BLaER1 treated with 17β-estradiol and CSF1 and Interleukin-3, amounts not matched to agents 10 nM and 100 nM (cell line): ENCODE measurements at regions not wholly inside any gene's neighbourhood (a gene's known extent, or its start where the extent isn't known, plus 50 kb on each side); places are given as distances from the start of the nearest gene placed in this dataset.
A peak's percentile ranks its signal among the peaks of the same experiment; 100 is the strongest.
"Not testable (repeated sequence)": the region's sequence is repeated elsewhere in the genome, so short reads cannot be mapped to it uniquely, and the experiment has no call there.

ENCODE experiments used
- H3K27ac ChIP-seq, 11 experiments: shearing (Covaris generic); formaldehyde crosslinking; 2 replicates each; pipeline ENCODE4 v1.8.1; 2022
- H3K27me3 ChIP-seq, 11 experiments: shearing (Covaris generic); formaldehyde crosslinking; 2 replicates each; pipeline ENCODE4 v1.8.1; 2022
- H3K36me3 ChIP-seq, 11 experiments: shearing (Covaris generic); formaldehyde crosslinking; 2 replicates each; pipeline ENCODE4 v1.8.1; 2022
- H3K4me1 ChIP-seq, 10 experiments: shearing (Covaris generic); formaldehyde crosslinking; 2 replicates each; pipeline ENCODE4 v1.8.1; 2022
- H3K4me2 ChIP-seq, 11 experiments: shearing (Covaris generic); formaldehyde crosslinking; 2 replicates each; pipeline ENCODE4 v1.8.1; 2022
- H3K4me3 ChIP-seq, 10 experiments: shearing (Covaris generic); formaldehyde crosslinking; 2 replicates each; pipeline ENCODE4 v1.8.1; 2022
- H3K9ac ChIP-seq, 11 experiments: shearing (Covaris generic); formaldehyde crosslinking; 2 replicates each; pipeline ENCODE4 v1.8.1; 2022
- H3K9me3 ChIP-seq, 11 experiments: shearing (Covaris generic); formaldehyde crosslinking; replicated peaks in 1 of 11; 2 replicates each; pipeline ENCODE4 v1.8.1; 2022
- H4K20me1 ChIP-seq, 11 experiments: shearing (Covaris generic); formaldehyde crosslinking; 2 replicates each; pipeline ENCODE4 v1.8.1; 2022
- Cebpa-rat ChIP-seq, 11 experiments: shearing (Covaris generic); IDR thresholded peaks; 2 replicates each; pipeline ENCODE4 v1.8.1; 2022

- Histone ChIP-seq H3K4me2 (0 out of 22 replicates have a peak overlapping the region, but pooled peaks of 1 of the 11 experiments have one; percentile 10), H3K4me1 (peaks cover 0 to 18% (median 11%) of the 10 kb centered on the region in 10 experiments; a peak in 14 of 20 replicates), H3K4me3 (no peak overlapping the region), H3K9me3 (peaks cover 15 to 34% (median 24%) of the 10 kb centered on the region in 11 experiments), H4K20me1 (no peaks in the 10 kb centered on the region), H3K9ac (no peak overlapping the region), H3K27me3 (no peaks in the 10 kb centered on the region), H3K27ac (no peak overlapping the region), H3K36me3 (0 out of 22 replicates have a peak, but pooled peaks cover 0 to 1% (median 0%) of the 10 kb centered on the region in 11 experiments)
- no peak for TF ChIP-seq Cebpa-rat (IDR thresholded peaks at IDR 0.05)
These were observed 140.8 kb upstream of the ZNF608 start for GRCh38 chr5:124887223-124887622.

DNA sequence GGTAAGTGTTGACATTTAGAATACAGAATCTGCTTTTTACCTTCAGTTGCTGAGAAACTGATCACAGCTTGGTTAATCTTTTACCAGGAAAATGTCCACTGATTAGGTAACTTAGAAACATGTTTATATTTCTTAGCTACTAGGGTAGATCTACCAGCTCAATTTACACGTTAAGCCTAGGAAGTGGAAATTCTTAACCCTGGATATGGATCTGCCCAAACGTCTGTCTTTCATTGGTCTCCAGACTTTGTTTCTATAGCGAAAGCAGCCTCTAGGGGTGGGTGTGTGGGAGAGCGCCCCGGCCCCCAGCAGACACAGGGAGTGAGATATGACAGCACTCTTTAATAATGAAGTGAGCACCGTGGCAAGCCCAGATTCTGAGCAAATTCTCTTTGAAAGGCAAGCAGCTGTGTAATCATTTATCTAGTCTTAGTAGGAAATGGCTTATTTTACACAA is 141.6 kb upstream of the ZNF608 start:
- no peaks in the 10 kb centered on the region for H3K27me3 ChIP-seq
- no peak for TF ChIP-seq Cebpa-rat (IDR thresholded peaks at IDR 0.05)
- no peak overlapping the region for H3K9ac ChIP-seq
- H3K36me3 ChIP-seq: peaks cover 0 to 8% (median 0%) of the 10 kb centered on the region in 11 experiments; a peak in 1 of 22 replicates
- H3K4me2 ChIP-seq: peak overlapping the region in 3 of 11 experiments; percentile 1 to 25 (median 8); a peak in 1 of 22 replicates
- peaks cover 0 to 18% (median 11%) of the 10 kb centered on the region in 10 experiments; a peak in 14 of 20 replicates for H3K4me1 ChIP-seq
- H3K27ac ChIP-seq: no peak overlapping the region
- no peaks in the 10 kb centered on the region for H4K20me1 ChIP-seq
- no peak overlapping the region for H3K4me3 ChIP-seq
- H3K9me3 ChIP-seq: peaks cover 24 to 42% (median 32%) of the 10 kb centered on the region in 11 experiments

DNA sequence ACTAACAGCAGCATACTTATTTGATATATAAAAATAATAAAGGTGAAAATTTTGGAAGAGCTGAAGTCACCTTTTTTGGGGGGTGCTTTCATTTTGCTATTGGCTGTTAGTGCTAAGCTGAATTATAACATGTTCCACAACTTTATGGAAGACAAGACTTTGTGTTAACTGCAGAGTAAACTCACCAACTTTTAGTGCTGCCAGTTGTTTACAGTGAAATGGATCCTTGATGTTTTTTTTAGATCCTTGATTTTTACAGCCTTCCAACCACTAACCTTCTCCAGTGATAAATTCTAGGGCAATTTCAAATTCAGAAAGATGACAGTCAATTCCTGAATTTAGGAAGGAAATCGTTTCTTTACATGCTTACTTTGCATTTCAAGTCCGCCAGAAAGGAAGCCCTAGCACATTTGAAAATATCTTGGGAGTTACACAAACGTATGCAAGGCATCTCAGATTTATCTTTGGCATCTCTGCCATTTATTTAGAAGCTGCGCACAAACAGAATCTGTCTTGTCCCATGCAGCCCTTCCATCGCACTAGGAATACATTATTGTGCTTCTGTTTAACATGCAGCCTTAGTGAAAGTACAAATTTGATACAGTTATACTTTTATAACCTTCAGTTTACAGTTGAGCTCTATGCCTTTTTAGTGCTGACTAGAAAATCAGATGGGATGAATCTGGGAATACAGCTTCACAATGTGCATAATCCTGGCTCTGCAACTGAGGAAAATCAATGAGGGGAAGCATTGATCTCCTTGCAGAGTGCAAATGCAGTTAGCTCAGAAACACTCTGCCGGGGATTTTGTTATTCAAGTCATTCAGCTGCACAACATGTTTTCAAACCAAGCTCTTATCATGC is 142.4 kb upstream of the ZNF608 start:
- Histone ChIP-seq H3K9ac (no peak overlapping the region), H3K9me3 (peaks cover 28 to 49% (median 40%) of the 10 kb centered on the region in 11 experiments), H3K4me3 (no peak overlapping the region), H3K27ac (no peak overlapping the region), H3K4me1 (peaks cover 0 to 18% (median 11%) of the 10 kb centered on the region in 10 experiments; a peak in 14 of 20 replicates), H3K36me3 (peaks cover 0 to 8% (median 0%) of the 10 kb centered on the region in 11 experiments; a peak in 2 of 22 replicates), H4K20me1 (no peaks in the 10 kb centered on the region), H3K4me2 (peak overlapping the region in 10 of 11 experiments; percentile 1 to 41 (median 18); a peak in 10 of 22 replicates), H3K27me3 (no peaks in the 10 kb centered on the region)
- TF ChIP-seq Cebpa-rat (IDR thresholded peaks at IDR 0.05): no peak

DNA sequence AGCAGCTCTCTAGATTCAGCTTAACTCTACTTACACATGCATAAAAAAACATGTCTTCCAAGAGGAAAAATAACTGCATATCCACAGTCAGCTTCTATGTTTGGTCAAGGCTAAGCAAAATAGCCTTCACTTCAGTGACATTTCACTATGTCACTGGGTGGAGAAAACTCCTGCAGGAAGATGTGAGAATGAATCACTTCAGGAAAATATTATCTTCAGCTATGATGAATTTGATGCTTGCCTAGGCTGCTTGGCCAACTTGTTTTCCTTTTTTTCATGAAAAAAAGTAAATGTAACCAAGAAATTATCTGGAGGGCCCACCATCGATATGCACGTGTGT is 143.0 kb upstream of the ZNF608 start:
- Histone ChIP-seq H3K27me3 (no peaks in the 10 kb centered on the region), H3K4me3 (no peak overlapping the region), H3K36me3 (peaks cover 0 to 8% (median 0%) of the 10 kb centered on the region in 11 experiments; a peak in 2 of 22 replicates), H3K9ac (no peak overlapping the region), H3K4me2 (peak overlapping the region in 5 of 11 experiments; percentile 1 to 41 (median 34); a peak in 5 of 22 replicates), H3K4me1 (peaks cover 0 to 18% (median 11%) of the 10 kb centered on the region in 10 experiments; a peak in 14 of 20 replicates), H3K27ac (no peak overlapping the region), H4K20me1 (no peaks in the 10 kb centered on the region), H3K9me3 (peaks cover 28 to 55% (median 43%) of the 10 kb centered on the region in 11 experiments)
- TF ChIP-seq Cebpa-rat (IDR thresholded peaks at IDR 0.05): no peak

GRCh38 chr5:124889850-124890249 is 143.4 kb upstream of the ZNF608 start:
- TF ChIP-seq Cebpa-rat (IDR thresholded peaks at IDR 0.05): no peak
- no peak overlapping the region for H3K4me2 ChIP-seq
- no peak overlapping the region for H3K4me3 ChIP-seq
- H3K36me3 ChIP-seq: peaks cover 0 to 8% (median 0%) of the 10 kb centered on the region in 11 experiments; a peak in 2 of 22 replicates
- no peaks in the 10 kb centered on the region for H4K20me1 ChIP-seq
- H3K27ac ChIP-seq: no peak overlapping the region
- no peaks in the 10 kb centered on the region for H3K27me3 ChIP-seq
- peaks cover 0 to 18% (median 11%) of the 10 kb centered on the region in 10 experiments; a peak in 14 of 20 replicates for H3K4me1 ChIP-seq
- peaks cover 28 to 56% (median 44%) of the 10 kb centered on the region in 11 experiments for H3K9me3 ChIP-seq
- no peak overlapping the region for H3K9ac ChIP-seq

GRCh38 chr5:124890442-124890841 is 144.0 kb upstream of the ZNF608 start:
- not testable (repeated sequence) for H3K27ac ChIP-seq, H4K20me1 ChIP-seq, H3K4me2 ChIP-seq, H3K4me3 ChIP-seq, H3K9ac ChIP-seq, H3K27me3 ChIP-seq, H3K36me3 ChIP-seq
- Histone ChIP-seq H3K9me3 (peaks cover 24 to 50% (median 39%) of the 10 kb centered on the region in 11 experiments), H3K4me1 (peaks cover 0 to 18% (median 11%) of the 10 kb centered on the region in 10 experiments; a peak in 14 of 20 replicates)

- Histone ChIP-seq H3K4me1 (peaks cover 0 to 18% (median 11%) of the 10 kb centered on the region in 10 experiments; a peak in 14 of 20 replicates), H3K9ac (no peak overlapping the region), H3K4me2 (no peak overlapping the region), H3K9me3 (peaks cover 18 to 43% (median 32%) of the 10 kb centered on the region in 11 experiments), H3K27me3 (no peaks in the 10 kb centered on the region), H3K36me3 (peaks cover 0 to 8% (median 0%) of the 10 kb centered on the region in 11 experiments; a peak in 2 of 22 replicates), H3K4me3 (no peak overlapping the region), H4K20me1 (no peaks in the 10 kb centered on the region), H3K27ac (no peak overlapping the region)
- no peak for TF ChIP-seq Cebpa-rat (IDR thresholded peaks at IDR 0.05)
These were observed 144.7 kb upstream of the ZNF608 start for GRCh38 chr5:124891179-124891578.

DNA sequence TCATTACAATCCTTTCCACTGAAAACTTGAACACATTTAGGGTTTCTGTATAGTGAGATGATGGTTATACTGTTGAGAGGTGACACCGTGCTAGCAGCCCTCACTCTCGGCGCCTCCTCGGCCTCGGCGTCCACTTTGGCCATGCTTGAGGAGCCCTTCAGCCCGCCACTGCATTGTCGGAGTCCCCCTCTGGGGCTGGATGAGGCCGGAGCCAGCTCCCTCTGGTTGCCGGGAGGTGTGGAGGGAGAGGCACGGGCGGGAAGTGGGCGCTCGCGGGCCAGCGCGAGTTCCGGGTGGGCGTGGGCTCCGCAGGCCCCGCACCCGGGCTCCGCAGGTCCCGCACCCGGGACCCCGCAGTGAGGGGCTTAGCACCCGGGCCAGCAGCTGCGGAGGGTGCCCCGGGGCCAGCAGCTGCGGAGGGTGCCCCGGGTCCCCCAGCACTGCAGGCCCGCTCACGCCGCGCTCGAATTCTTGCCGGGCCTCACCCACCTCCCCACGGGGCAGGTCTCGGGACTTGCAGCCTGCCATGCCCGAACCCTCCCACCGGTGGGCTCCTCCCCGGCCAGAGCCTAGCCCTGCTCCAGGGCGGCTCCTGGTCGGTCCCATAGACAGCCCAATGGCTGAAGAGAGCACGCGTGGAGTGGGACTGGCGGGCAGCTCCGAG is 145.9 kb upstream of the ZNF608 start:
- Histone ChIP-seq H3K9ac (no peak overlapping the region), H3K27ac (no peak overlapping the region), H3K4me1 (peaks cover 0 to 18% (median 10%) of the 10 kb centered on the region in 10 experiments; a peak in 14 of 20 replicates), H3K4me2 (no peak overlapping the region), H4K20me1 (no peaks in the 10 kb centered on the region), H3K36me3 (peaks cover 0 to 8% (median 0%) of the 10 kb centered on the region in 11 experiments; a peak in 2 of 22 replicates), H3K4me3 (0 out of 20 replicates have a peak overlapping the region, but pooled peaks of 2 of the 10 experiments have one; percentile 12 to 17), H3K9me3 (peaks cover 18 to 42% (median 31%) of the 10 kb centered on the region in 11 experiments), H3K27me3 (no peaks in the 10 kb centered on the region)
- no peak for TF ChIP-seq Cebpa-rat (IDR thresholded peaks at IDR 0.05)
